Lung microvascular endothelial cell (primary cell): ENCODE measurements at regions not wholly inside any gene's neighbourhood (a gene's known extent, or its start where the extent isn't known, plus 50 kb on each side); places are given as distances from the start of the nearest gene placed in this dataset.
A peak's percentile ranks its signal among the peaks of the same experiment; 100 is the strongest.

ENCODE experiments used
- DNase-seq, 2 donors: peaks; one replicate each; pipeline versions ENCODE4 v3.0.0 to v3.0.0-alpha.2; 2010; ENCODE audit warnings: low read depth in 2 of 2

DNA sequence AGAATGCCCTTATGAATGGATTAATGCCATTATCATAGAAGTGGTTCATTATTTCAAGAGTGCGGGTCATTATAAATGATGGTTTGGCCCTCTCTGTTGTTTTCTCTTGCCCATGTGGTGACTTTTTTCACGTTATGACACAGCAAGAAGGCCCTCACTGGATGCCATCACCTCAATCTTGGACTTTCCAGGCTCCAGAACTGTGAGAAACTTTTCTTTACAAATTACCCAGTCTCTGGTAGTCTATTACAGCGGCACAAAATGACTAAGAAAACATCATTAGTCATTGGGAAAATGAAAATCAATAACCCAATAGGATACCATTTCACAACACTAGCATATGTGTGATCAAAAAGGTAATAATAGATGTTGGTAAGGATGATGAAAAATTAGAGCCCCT, 119.0 kb upstream of the LPP start:
- DNase-seq: no peak

DNA sequence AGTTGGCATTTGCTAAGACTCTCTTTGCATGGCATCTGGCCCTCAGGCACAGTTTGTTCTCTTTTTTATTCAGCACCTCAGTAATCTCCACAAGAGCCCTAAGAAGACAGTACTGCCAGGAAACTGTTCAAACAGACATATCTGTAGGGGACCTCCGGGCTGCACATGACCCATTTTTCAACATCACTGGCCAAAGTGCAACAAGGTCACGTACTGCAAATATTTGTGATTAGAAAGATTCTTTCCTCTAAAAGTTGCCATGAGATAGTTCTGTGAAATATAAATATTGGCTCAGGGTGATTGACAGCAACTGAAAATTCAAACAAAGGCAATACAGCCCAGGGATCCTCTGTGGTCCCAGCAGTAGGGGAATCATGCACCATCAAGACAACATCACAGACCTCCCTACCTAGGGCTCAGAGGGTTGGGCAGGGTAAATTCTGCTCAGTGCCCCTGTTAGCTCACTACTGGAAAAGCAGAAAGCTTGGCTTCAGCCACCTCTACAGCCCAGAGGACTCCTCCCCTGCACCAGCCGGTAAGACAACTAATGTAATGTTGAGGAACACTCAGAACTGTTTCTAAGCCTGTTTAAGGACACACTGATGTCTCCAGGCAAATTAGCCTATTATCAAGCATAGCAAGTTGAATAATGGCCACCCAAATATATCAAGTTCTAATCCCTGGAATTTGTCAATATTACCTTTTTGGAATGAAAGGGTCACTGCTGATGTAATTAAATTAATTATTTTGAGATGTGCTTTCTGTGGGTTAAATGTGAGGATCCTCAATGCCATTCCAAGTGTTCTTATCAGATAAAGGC, 117.4 kb upstream of the LPP start:
- DNase-seq: peak in 1 of 2 donors; percentile 3

DNA sequence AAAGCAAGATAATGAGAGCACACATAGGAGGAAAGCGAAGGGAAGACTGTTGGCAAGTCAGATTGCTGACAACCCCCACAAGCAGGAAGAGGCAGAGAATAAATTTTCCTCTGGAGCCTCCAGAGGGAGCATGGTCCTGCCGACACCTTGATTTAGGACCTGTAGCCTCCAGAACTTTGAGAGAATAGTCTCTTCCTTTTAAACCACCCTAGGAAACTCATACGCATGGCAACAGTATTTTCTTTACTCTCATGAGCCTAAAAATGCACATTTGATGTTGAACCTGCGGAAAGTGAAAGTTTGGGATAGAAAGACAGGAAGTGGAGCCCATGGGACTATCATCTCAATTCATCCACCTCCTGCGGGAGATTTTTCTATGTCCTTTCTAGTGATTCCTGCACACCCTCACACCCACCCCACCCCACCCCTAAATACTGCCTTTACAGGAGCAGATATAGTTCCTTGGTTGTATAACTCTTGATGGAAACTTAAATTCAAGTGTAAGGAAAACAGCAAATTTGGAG, 116.7 kb upstream of the LPP start:
- peak; percentile 56 to 63 for DNase-seq

DNA sequence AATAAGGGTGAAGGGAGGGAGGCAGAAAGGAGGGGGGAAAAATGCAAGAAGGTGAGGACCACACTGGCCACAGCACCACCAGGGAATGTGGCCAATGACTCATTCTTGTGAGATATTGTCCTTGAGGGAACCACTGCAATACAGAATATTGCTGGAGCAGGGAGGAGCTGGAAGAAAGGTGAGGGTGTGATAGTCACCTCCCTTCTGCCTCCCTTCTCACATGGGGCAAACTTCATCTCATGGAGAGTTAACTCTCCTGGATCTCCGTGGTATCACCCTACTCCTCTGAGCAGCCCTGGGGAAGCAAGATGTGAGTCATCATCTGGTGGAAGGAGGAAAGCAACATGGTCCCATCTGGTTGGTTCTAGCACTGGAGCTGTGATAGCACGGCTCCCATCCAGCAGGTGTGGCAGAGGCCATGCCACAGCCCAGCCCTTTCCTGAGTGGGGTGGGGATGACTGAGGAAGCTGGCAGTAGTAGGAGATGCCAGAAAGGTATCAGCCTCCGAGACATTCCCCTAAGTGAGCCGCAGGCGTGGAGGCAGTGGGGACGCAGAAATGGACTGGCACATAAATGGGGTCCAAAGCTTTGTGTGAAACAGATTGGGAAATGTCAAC, 115.9 kb upstream of the LPP start:
- no peak for DNase-seq

DNA sequence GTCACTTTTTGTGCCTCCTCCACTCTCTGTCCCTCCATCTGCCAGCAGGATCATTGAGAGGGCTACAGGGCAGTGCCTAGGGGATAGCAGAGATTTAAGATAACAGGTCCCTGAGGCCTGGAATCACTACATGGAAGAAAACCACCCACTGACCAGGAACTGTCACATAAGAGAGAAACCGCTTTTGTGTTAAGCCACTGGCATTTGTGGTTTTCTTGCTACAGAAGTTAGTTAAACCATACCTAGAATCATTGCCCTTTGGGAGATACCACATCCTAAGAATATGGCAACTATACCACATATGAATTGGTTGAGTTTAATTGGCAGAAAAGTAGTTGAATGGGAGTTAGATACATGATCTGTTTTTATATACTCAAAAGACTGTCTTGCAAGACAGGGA, 112.8 kb upstream of the LPP start:
- no peak for DNase-seq

DNA sequence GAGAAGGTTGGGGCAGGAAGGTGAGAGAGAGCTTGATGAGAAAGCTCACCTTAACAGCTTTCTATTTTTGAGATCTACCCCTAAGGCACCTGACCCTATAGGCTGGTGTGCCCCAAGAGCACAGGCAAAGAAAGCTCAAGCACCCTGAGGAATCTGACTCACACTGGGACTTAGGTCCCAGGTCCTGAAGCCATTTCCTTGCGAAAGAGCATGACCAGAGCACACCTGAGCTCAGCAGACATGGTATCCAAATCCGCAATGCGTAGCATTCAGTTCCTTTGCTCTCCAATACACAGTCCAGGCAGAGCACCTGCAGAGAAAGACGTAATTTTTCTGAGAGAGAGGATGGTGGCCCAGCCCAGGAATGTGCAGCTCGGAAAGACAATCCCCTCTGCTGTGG, 112.1 kb upstream of the LPP start:
- DNase-seq: no peak

DNA sequence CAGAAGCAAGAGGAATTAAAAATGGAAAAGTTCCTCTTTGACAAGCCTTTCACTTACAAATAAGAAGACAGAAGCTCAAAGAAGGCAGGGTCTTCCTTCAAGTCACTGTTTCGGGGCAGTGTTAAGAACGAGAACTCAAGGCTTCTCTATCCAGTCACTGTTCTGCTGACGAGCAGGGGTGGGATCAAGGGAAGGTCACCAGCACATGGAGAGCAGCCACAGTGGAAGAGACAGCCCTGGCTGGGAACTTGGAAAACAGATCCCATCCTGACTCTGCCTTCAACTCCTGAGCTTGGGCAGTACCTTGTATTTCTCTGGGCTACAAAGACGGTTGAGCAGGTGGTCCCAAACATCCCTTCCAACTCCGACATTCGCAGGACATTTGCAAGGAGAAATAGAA, 111.5 kb upstream of the LPP start:
- DNase-seq: no peak

DNA sequence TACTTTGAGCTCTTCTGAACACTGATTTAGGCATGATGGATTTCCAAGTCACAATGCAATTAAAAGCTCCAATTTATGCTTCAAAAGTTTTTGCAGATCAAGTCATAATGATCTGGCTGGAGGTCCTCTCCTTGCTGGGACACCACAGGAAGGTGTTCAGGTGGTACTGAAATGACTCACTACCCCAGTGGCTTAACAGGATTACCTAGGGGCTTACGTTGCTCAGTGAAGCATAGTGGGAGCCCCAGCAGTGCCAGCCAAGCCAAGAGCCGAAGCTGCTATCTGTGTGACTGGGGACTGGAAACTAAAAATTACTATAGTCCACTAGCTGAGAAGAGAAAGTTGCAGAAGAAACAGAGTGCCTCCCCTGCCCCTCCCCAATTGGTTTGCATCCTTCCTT, 110.1 kb upstream of the LPP start:
- no peak for DNase-seq

DNA sequence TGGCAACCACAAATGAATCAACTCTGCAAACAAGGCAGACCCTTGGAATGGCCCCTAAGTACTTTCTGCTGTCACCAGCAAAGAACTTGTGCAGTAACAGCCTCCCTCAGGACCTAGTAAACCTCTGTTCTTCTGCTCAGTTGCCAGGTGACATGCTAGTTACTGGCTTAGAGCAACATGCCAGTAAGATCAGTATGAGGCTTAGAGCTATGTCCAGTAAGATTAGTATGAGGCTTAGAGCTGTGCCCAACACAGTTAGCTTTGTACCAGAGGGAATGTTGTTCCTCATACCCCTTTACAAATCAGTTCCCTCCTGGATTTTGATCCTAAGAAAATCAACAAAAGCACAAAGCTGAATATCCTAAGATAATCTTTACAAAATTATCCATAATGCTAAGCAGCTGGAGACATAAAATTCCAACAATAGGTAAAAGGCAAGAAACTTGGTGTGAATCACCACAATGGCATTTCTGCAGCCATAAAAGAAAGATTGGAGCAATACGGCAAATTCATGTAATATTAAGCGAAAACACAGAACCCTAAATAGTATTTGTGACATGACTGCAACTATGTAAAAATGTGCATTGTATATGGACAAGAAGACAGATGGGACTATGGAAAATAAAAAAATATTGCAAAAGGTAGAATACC, 107.3 kb upstream of the LPP start:
- DNase-seq: no peak

DNA sequence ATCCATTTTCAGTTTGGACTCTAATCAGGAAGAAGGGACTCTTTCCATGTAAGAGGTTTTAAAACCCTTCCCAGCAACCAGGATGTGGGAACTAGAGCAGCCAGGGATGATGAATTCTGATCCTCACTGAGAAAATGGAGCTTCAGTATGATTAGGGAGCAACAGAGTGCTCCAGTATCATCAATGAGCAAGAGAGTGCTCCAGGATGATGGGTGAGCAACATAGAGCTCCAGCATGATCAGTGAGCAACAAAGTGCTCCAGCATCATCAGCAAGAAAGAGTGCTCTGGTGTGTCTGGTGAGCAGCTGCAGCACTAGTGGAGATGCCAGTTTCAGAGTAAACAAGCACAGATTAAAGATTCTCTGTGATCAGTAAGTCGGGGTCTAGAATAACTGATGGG, 106.4 kb upstream of the LPP start:
- DNase-seq: no peak

DNA sequence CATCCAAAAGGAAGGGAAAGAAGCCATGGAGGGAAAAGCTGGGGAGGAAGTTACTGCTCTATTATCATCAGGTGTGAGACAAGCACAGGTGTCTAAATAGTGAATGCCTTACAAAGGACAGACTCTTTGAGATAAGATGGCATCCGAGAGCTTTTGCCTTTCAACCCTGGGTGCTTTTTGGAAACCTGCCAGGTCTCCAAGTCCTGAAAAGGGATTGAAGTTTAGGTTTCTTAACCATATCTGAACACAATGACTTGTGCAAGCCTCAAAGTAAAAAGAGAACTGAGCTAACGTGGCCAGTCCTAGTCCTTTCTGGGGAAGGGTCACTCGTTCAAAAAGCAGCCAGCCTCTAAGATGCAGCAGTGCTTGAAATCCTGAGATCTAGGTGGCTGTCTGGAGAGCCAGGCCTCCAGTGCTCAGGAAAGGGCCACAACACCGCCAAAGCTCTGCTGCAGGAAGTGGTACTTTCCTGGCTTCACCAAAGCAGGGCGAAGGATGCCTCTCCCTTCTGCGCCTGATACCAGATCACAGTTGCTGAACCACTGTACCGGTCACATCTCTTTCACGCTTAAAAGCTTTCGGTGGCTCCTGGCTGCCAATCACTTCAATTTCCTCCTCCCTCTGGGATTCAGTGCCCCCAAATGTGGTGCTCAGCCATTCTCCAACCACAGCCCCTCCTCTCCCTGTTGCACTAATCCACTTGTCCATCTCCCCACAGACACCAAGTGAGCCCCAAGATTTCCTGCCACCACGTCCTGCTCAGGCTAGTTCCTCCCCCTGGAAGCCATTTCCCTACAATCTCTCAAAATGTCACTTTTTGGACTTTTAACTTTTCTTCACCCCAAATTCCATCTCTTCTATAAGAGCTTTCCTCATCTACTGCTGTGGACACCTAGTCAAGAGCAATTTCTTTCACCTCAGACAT, 104.1 kb upstream of the LPP start:
- DNase-seq: no peak

DNA sequence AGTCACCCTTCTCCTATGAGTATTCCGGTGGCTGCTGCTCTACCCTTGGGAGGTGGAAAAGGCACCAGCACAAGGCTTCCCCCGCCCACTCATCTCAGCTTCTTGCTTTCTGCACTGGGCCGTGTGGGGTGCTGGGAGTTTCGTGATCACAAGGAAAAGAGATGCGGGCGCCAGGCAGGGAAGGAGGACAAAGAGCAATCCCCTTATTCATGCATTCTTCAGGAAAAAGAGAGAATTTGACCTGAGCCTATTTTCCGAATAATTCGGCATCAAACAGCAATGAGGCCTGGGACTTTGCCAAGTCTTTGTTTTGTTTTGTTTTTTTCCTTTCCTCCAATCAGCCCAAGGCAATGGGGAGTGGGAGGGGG, 102.2 kb upstream of the LPP start:
- DNase-seq: peak in 1 of 2 donors; percentile 37

DNA sequence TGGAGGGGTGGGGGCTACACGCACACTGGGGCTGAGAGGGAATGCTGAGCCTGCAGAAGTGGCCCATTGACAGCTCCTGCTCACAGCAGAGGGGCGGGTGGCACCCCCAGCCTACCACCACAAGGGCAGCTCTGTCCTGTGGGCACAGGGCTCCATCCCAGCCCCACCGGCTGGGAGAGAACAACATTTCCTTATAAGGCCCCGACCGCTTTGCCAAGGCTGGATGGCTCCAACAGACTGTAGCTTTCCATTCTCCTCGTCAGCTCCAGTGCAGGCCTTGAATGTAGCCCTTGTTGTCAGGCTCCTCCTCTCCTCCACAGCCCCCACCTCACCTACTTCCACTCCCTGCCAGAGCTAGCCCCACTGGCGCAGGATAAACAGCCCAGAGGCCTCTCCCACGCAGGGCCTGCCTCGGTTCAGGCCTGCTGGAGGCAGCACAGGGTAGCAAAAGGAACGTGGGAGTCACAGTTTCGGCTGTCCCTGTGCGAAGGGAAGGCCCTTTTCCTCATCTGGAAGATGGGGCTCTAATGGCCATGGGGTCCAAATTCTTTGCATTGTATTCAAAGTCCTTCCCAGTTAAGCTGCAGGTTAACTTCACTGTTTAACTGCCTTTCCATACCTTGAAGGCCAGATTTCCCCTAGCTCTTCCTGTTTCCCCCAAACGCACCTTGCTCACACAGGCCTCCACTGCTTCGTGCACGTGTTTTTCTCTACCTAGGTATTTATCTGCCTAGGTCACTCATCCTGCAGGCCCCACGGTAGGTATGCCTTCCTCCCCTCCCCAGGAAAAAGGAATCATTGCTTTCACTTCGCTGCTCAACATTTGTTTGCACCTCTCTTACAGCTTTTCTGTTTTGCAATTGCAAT, 101.6 kb upstream of the LPP start:
- DNase-seq: peak in 1 of 2 donors; percentile 42

DNA sequence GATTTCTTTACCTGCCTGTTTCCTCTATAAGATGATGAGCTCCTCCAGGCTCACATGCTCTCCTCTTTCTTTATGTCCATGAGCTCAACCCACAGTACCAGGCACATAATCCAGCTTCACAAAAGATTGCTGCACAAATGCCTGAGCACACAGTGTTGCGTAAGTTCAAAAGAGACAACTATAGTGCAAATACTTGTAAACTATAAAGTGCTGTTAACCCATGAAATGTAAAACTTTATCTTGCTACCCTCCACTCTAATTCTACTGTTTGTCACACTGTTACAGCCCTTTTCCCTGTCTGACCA, 101.0 kb upstream of the LPP start:
- no peak for DNase-seq

DNA sequence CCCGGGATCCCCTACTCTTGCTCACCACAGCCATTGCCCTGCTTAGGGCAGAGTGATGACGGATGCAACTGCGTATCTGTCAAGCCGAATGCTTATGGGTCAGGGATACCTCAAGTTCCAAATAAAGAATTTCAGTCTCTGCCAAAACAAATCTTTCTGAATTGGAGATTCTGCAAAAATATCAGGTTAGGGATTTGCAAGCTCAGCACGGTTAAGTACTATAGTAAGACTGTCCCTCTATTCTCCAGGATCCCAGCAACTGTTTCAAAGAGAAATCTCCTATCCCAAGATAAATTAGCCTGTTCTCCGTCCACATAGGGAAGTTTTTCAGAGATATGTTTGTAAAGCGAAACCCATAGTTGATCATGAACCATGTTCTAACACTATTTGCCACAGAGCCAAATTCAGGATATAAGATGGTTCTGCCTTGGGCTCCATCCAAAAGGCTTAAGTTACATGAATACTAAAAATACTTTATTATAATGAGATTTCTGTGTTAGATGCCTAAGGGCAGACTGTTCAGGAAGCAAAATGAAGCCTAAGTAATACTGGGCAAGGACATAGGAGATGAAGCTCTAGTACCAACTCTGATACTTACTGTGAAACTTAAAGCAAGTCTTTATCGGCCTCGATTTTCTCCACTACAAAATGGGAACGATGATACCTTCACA, 100.1 kb upstream of the LPP start:
- no peak for DNase-seq

DNA sequence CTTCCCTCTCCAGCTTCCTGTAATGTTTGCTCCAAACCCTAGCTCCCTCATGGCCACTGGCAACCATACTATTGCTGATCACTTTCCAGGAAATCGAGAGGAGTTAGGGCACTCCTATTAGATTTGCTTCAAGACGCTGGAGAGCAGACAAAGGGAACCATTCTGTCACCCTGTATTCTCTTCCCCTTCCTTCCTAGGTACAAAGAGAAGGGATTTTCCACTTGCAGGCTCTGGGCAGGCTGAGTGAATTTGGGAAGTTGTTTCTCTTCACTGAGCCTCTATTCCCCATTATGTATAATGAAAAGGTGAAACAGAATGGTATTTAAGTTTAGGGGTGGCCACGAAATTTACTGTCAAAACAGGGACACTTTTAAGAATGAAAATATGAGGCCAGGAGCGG, 99.4 kb upstream of the LPP start:
- no peak for DNase-seq

DNA sequence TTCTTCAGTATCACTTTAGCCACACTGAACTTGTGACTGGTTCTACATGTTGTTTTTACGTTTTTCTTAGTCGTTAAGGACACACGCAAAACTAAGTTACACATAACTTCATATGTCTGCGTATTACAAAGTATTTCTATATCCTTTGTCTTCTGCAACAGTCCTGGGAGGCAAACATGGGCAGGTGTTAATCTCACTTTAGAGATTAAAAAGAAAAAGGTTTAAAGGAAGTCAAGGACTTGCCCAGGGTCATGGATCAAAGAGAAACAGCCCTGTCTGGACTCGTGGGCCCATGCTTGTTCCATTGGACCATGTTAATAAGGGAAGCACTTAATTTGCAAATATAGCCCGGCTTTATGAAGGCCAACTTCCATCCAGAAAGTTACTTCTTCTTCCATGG, 98.6 kb upstream of the LPP start:
- DNase-seq: no peak

DNA sequence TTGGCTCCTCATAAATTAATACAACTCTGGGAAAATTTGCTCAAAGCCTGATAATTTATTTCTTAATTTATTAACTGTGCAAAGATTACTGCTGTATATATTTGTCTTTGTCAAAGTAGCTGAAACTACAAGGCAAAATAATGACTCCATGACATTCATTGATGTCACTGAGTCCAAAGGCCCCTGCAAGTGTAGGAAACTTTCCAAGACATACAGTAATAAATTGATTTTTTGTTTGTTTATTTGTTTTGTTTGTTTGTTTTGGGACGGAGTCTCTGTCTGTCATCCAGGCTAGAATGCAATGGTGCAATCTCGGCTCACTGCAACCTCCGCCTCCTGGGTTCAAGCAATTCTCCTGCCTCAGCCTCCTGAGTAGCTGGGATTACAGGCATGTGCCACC, 96.8 kb upstream of the LPP start:
- no peak for DNase-seq

DNA sequence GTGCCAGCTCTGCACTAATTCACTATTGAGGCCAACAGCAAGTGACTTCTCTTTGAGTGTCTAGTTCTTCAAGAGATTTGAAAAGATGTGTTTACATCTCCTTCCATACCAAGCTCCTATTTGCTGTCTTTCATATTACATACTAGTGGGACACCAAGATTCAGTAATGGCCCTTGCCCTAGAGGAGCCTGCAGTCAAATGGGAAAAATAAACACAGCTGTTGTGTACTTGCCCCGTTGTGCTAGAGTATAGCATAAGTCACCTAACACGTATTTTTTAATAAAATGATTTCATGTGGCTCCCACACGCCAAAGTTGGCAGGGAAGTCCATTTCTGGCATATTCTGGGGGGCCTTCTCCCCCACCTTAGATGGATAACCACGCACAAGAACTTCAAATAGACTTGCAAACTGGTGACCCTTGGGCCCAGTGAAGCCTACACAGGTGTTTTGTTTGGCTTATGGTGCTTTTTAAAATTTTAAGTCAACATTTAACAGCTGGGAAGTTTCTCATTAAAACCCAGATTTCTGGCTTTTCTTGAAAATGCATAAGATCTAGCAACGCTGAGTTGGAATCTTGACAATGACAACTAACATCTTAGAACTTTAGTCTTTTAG, 95.3 kb upstream of the LPP start:
- DNase-seq: no peak

DNA sequence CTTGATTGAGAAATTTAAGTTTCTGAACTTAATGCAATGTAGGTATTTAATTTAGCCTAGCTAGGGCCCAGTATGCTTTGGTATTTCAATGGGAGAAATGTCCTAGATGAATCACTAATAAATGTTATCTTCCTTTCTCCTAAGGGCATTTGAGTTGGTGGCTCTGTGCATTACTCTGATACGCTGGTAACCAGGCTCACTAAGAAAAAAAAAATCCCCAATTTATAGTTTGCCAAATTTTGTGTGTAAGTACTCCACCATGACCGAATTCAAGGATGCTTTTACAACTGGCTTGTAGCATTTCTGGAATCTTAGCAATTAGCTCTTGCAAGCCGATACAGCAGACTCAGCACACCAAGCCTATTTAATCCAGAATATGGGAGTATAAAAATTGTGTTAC, 94.6 kb upstream of the LPP start:
- no peak for DNase-seq
